Neural progenitor cell (in vitro differentiated cells): ENCODE measurements at regions not wholly inside any gene's neighbourhood (a gene's known extent, or its start where the extent isn't known, plus 50 kb on each side); places are given as distances from the start of the nearest gene placed in this dataset.

Experiments
- DNase-seq: peaks from one replicate; pipeline ENCODE4 v3.0.0-alpha.2; 2016; ENCODE audit warnings: low spot score
- H2AFZ ChIP-seq: fragments of 200-600 bp; sonication (generic); replicated peaks from 2 replicates; pipeline ENCODE4 v1.6.1; 2016; ENCODE audit warnings: antibody characterized with exemption
- H3F3A ChIP-seq: fragments of 200-600 bp; sonication (generic); 2 replicates; pipeline ENCODE4 v1.6.1; 2016; ENCODE audit warnings: antibody characterized with exemption, low read depth
- H3K27ac ChIP-seq: fragments of 200-600 bp; sonication (generic); 2 replicates; pipeline ENCODE4 v1.5.1; 2016; ENCODE audit warnings: mild to moderate bottlenecking
- H3K27me3 ChIP-seq: fragments of 200-600 bp; sonication (generic); 2 replicates; pipeline ENCODE4 v1.6.1; 2016; ENCODE audit warnings: mild to moderate bottlenecking, moderate library complexity
- H3K36me3 ChIP-seq: fragments of 200-600 bp; sonication (generic); 2 replicates; pipeline ENCODE4 v1.5.1; 2016
- H3K4me1 ChIP-seq: fragments of 200-600 bp; sonication (generic); 2 replicates; pipeline ENCODE4 v1.6.1; 2016; ENCODE audit warnings: mixed run types
- H3K4me2 ChIP-seq: fragments of 200-600 bp; sonication (generic); 2 replicates; pipeline ENCODE4 v1.6.1; 2016
- H3K4me3 ChIP-seq: fragments of 200-600 bp; sonication (generic); 2 replicates; pipeline ENCODE4 v1.5.1; 2016
- H3K79me2 ChIP-seq: fragments of 200-600 bp; sonication (generic); 2 replicates; pipeline ENCODE4 v1.6.1; 2016; ENCODE audit warnings: low read depth
- H3K9ac ChIP-seq: fragments of 200-600 bp; sonication (generic); 2 replicates; pipeline ENCODE4 v1.6.1; 2016
- H3K9me3 ChIP-seq: fragments of 200-600 bp; sonication (generic); 2 replicates; pipeline ENCODE4 v1.5.1; 2016; ENCODE audit warnings: low read depth
- H4K20me1 ChIP-seq: fragments of 200-600 bp; sonication (generic); 2 replicates; pipeline ENCODE4 v1.6.1; 2016; ENCODE audit warnings: low read depth
- H3K27ac Mint-ChIP-seq: 3 replicates; pipeline ENCODE4 v1.8.0; 2021; ENCODE audit warnings: mixed read lengths
- H3K27me3 Mint-ChIP-seq: 2 replicates; pipeline ENCODE4 v1.8.0; 2022; ENCODE audit warnings: low read depth, mild to moderate bottlenecking, inconsistent platforms, moderate library complexity, mixed read lengths; ENCODE audit not compliant: insufficient read depth
- H3K36me3 Mint-ChIP-seq: 3 replicates; pipeline ENCODE4 v1.8.0; 2021; ENCODE audit warnings: mixed read lengths
- H3K4me1 Mint-ChIP-seq: 3 replicates; pipeline ENCODE4 v1.8.0; 2021; ENCODE audit warnings: mixed read lengths
- H3K4me3 Mint-ChIP-seq: 3 replicates; pipeline ENCODE4 v1.8.0; 2021; ENCODE audit warnings: mild to moderate bottlenecking, moderate library complexity, mixed read lengths
- H3K9me3 Mint-ChIP-seq: 3 replicates; pipeline ENCODE4 v1.8.0; 2020; ENCODE audit warnings: mixed read lengths
- CTCF ChIP-seq: fragments of 200-600 bp; sonication (generic); IDR thresholded peaks from 2 replicates; pipeline ENCODE4 v1.5.1; 2017; ENCODE audit warnings: antibody characterized with exemption, mild to moderate bottlenecking
- EZH2 ChIP-seq: fragments of 200-600 bp; sonication (generic); IDR thresholded peaks from 2 replicates; pipeline ENCODE4 v1.6.1; 2017; ENCODE audit warnings: antibody characterized with exemption, mild to moderate bottlenecking, moderate library complexity
- EZH2phosphoT487 ChIP-seq: fragments of 200-600 bp; sonication (generic); IDR thresholded peaks from 2 replicates; pipeline ENCODE4 v1.6.1; 2017; ENCODE audit warnings: antibody characterized with exemption

DNA sequence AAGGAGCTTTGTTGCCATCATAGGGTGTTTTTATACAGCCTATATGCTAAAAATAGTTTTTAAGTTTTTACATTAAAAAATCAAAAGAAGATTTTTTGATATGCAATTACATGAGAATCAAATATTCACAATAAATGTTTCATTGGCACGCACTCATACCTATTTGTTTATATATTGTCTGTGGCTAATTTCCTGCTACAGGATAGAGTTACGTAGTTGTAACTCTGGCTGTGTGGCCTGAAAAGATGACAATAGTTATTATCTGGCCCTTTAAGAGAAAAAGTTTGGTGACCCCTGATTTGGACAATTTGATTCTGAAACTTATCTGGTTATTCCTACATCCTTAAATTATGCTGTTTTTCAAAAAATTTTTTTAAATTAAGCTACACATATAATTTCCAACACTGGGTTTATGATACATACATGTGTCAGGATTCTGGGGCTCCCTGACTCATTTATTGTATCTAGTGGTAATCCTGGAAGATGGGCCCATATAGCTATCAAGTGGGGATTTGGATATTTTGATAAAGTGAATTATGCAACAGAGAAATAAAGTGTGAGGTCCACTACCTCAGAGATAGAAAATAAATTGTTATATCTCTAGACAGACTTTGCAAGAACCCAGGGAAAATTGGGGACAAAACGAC is 370.2 kb upstream of the LYPLAL1 start:
- Histone ChIP-seq H3K36me3 (no peaks in the 10 kb centered on the region), H3K9me3 (no peaks in the 10 kb centered on the region), H3F3A (no peaks in the 10 kb centered on the region), H3K27me3 (no peaks in the 10 kb centered on the region), H3K4me1 (peaks cover 8% of the 10 kb centered on the region), H3K9ac (no peak overlapping the region), H2AFZ (no peak overlapping the region), H3K4me2 (no peak overlapping the region), H3K4me3 (no peak overlapping the region), H4K20me1 (no peaks in the 10 kb centered on the region), H3K27ac (no peak overlapping the region), H3K79me2 (no peaks in the 10 kb centered on the region)
- H3K9me3 Mint-ChIP-seq = no peaks in the 10 kb centered on the region
- TF ChIP-seq CTCF (no peak), EZH2phosphoT487 (no peak), EZH2 (no peak)
- no peak overlapping the region for H3K4me3 Mint-ChIP-seq
- H3K27ac Mint-ChIP-seq = no peak overlapping the region
- no peaks in the 10 kb centered on the region for H3K27me3 Mint-ChIP-seq
- no peaks in the 10 kb centered on the region for H3K4me1 Mint-ChIP-seq
- DNase-seq = no peak
- H3K36me3 Mint-ChIP-seq = no peaks in the 10 kb centered on the region

- no peak for DNase-seq
- no peak for TF ChIP-seq EZH2
- no peak for TF ChIP-seq EZH2phosphoT487
- TF ChIP-seq CTCF = no peak
- Histone ChIP-seq H3K4me3 (no peak overlapping the region), H3K9ac (no peak overlapping the region), H3K79me2 (no peaks in the 10 kb centered on the region), H3K36me3 (no peaks in the 10 kb centered on the region), H4K20me1 (no peaks in the 10 kb centered on the region), H3K9me3 (no peaks in the 10 kb centered on the region), H3K4me1 (peaks cover 8% of the 10 kb centered on the region), H3K27ac (no peak overlapping the region), H3K27me3 (no peaks in the 10 kb centered on the region), H2AFZ (no peak overlapping the region), H3F3A (no peaks in the 10 kb centered on the region), H3K4me2 (no peak overlapping the region)
- no peaks in the 10 kb centered on the region for H3K4me1 Mint-ChIP-seq
- no peak overlapping the region for H3K4me3 Mint-ChIP-seq
- no peaks in the 10 kb centered on the region for H3K36me3 Mint-ChIP-seq
- H3K27me3 Mint-ChIP-seq = no peaks in the 10 kb centered on the region
- H3K27ac Mint-ChIP-seq = no peak overlapping the region
- no peaks in the 10 kb centered on the region for H3K9me3 Mint-ChIP-seq
These were observed 369.5 kb upstream of the LYPLAL1 start for GRCh38 chr1:218804014-218804785.

DNA sequence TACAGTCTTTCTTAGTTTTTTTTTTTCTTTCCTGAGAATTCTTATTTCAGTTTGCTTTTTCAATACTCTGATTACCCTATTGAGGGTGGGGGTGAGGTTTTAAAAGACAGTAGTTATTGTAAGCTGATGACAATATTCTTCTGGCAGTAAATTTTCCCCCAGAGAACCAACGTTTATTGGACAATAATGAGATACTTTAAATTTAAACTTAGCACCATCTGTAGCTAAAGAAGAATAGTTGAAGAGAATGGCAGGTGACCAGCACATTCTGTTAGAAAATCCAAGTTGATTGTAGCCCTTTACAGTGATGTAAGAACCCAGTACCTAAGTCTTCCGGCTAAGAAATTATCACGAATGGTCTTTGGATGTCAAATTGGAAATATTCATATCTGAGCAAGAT is 364.6 kb upstream of the LYPLAL1 start:
- Mint-ChIP-seq H3K4me1 (no peaks in the 10 kb centered on the region), H3K9me3 (no peaks in the 10 kb centered on the region), H3K4me3 (no peak overlapping the region), H3K36me3 (no peaks in the 10 kb centered on the region), H3K27me3 (no peaks in the 10 kb centered on the region), H3K27ac (no peak overlapping the region)
- no peaks in the 10 kb centered on the region for H3K36me3 ChIP-seq
- H2AFZ ChIP-seq = no peak overlapping the region
- no peaks in the 10 kb centered on the region for H3K27me3 ChIP-seq
- H3F3A ChIP-seq = no peaks in the 10 kb centered on the region
- no peak overlapping the region for H3K4me3 ChIP-seq
- H3K9me3 ChIP-seq = no peaks in the 10 kb centered on the region
- H3K27ac ChIP-seq = no peak overlapping the region
- TF ChIP-seq EZH2 (no peak), EZH2phosphoT487 (no peak), CTCF (no peak)
- no peaks in the 10 kb centered on the region for H3K4me1 ChIP-seq
- H4K20me1 ChIP-seq = no peaks in the 10 kb centered on the region
- no peak overlapping the region for H3K4me2 ChIP-seq
- no peak for DNase-seq
- no peaks in the 10 kb centered on the region for H3K79me2 ChIP-seq
- no peak overlapping the region for H3K9ac ChIP-seq
